ENCODE measurements at regions not wholly inside any gene's neighbourhood (a gene's known extent, or its start where the extent isn't known, plus 50 kb on each side); places are given as distances from the start of the nearest gene placed in this dataset.
"Not testable (repeated sequence)": the region's sequence is repeated elsewhere in the genome, so short reads cannot be mapped to it uniquely, and the experiment has no call there.

GRCh38 chr21:14013056-14013603 is 197.6 kb downstream of the LIPI start:
- Histone ChIP-seq H3K9me3 (ENCODE audit: insufficient read depth, low read depth, low read length) (no peaks in the 10 kb centered on the region), H3K4me1 (ENCODE audit: insufficient read depth, low read length, poor library complexity, severe bottlenecking) (no peaks in the 10 kb centered on the region), H3K36me3 (ENCODE audit: insufficient read depth, low read length) (no peaks in the 10 kb centered on the region)

GRCh38 chr21:14012409-14012808 is 198.3 kb downstream of the LIPI start:
- H3F3A ChIP-seq (ENCODE audit: low read depth): no peaks in the 10 kb centered on the region
- H3K4me3 ChIP-seq (ENCODE audit: low read length, poor library complexity, severe bottlenecking): no peak overlapping the region
- H3K9me2 ChIP-seq (replicated peaks; ENCODE audit: low read depth, low read length): no peaks in the 10 kb centered on the region
- H3K4me1 ChIP-seq (ENCODE audit: insufficient read depth, low read length, poor library complexity, severe bottlenecking): no peaks in the 10 kb centered on the region
- H3K79me2 ChIP-seq (ENCODE audit: insufficient read depth, low read length): no peaks in the 10 kb centered on the region
- no peaks in the 10 kb centered on the region for H3K36me3 ChIP-seq (ENCODE audit: insufficient read depth, low read length)
- no peaks in the 10 kb centered on the region for H3K27me3 ChIP-seq (ENCODE audit: insufficient read depth, low read length, poor library complexity, severe bottlenecking)
- TF ChIP-seq CTCF (conservative IDR thresholded peaks at IDR 0.05; ENCODE audit: low read length) (no peak), EZH2phosphoT487 (IDR thresholded peaks at IDR 0.05; ENCODE audit: borderline replicate concordance) (no peak)
- H4K20me1 ChIP-seq (ENCODE audit: insufficient read depth, low read length, poor library complexity, severe bottlenecking): no peaks in the 10 kb centered on the region
- H3K4me2 ChIP-seq (ENCODE audit: low read depth, low read length, poor library complexity, severe bottlenecking): no peak overlapping the region
- no peak overlapping the region for H2AFZ ChIP-seq (ENCODE audit: low read length)
- no peaks in the 10 kb centered on the region for H3K9me3 ChIP-seq (ENCODE audit: insufficient read depth, low read depth, low read length)
- no peak overlapping the region for H3K9ac ChIP-seq (ENCODE audit: low read depth, low read length, poor library complexity, severe bottlenecking)

More at GRCh38 chr21:14013056-14013603, 197.6 kb downstream of the LIPI start:
- no peak overlapping the region for H3K9ac ChIP-seq (ENCODE audit: low read depth, low read length, poor library complexity, severe bottlenecking)
- H2AFZ ChIP-seq (ENCODE audit: low read length): no peak overlapping the region
- no peak overlapping the region for H3K4me2 ChIP-seq (ENCODE audit: low read depth, low read length, poor library complexity, severe bottlenecking)
- TF ChIP-seq CTCF (conservative IDR thresholded peaks at IDR 0.05; ENCODE audit: low read length) (no peak), EZH2phosphoT487 (IDR thresholded peaks at IDR 0.05; ENCODE audit: borderline replicate concordance) (no peak)
- no peaks in the 10 kb centered on the region for H3F3A ChIP-seq (ENCODE audit: low read depth)
- no peaks in the 10 kb centered on the region for H3K79me2 ChIP-seq (ENCODE audit: insufficient read depth, low read length)
- no peaks in the 10 kb centered on the region for H4K20me1 ChIP-seq (ENCODE audit: insufficient read depth, low read length, poor library complexity, severe bottlenecking)
- no peak overlapping the region for H3K4me3 ChIP-seq (ENCODE audit: low read length, poor library complexity, severe bottlenecking)
- H3K27me3 ChIP-seq (ENCODE audit: insufficient read depth, low read length, poor library complexity, severe bottlenecking): no peaks in the 10 kb centered on the region
- no peaks in the 10 kb centered on the region for H3K9me2 ChIP-seq (replicated peaks; ENCODE audit: low read depth, low read length)

GRCh38 chr21:14011751-14012150 is 199.0 kb downstream of the LIPI start:
- not testable (repeated sequence) for H3K4me1 ChIP-seq (ENCODE audit: insufficient read depth, low read length, poor library complexity, severe bottlenecking); H4K20me1 ChIP-seq (ENCODE audit: insufficient read depth, low read length, poor library complexity, severe bottlenecking); H3K9me2 ChIP-seq (replicated peaks; ENCODE audit: low read depth, low read length); H3K36me3 ChIP-seq (ENCODE audit: insufficient read depth, low read length); H3K9ac ChIP-seq (ENCODE audit: low read depth, low read length, poor library complexity, severe bottlenecking); H3F3A ChIP-seq (ENCODE audit: low read depth); H3K79me2 ChIP-seq (ENCODE audit: insufficient read depth, low read length); H3K4me2 ChIP-seq (ENCODE audit: low read depth, low read length, poor library complexity, severe bottlenecking); H3K9me3 ChIP-seq (ENCODE audit: insufficient read depth, low read depth, low read length); H2AFZ ChIP-seq (ENCODE audit: low read length); H3K4me3 ChIP-seq (ENCODE audit: low read length, poor library complexity, severe bottlenecking); H3K27me3 ChIP-seq (ENCODE audit: insufficient read depth, low read length, poor library complexity, severe bottlenecking)

- not testable (repeated sequence) for H3K9me2 ChIP-seq (replicated peaks; ENCODE audit: low read depth, low read length); H2AFZ ChIP-seq (ENCODE audit: low read length); H3K4me1 ChIP-seq (ENCODE audit: insufficient read depth, low read length, poor library complexity, severe bottlenecking); H3K79me2 ChIP-seq (ENCODE audit: insufficient read depth, low read length); H3F3A ChIP-seq (ENCODE audit: low read depth); H3K27me3 ChIP-seq (ENCODE audit: insufficient read depth, low read length, poor library complexity, severe bottlenecking); H3K4me2 ChIP-seq (ENCODE audit: low read depth, low read length, poor library complexity, severe bottlenecking); H3K36me3 ChIP-seq (ENCODE audit: insufficient read depth, low read length); H3K9me3 ChIP-seq (ENCODE audit: insufficient read depth, low read depth, low read length); H4K20me1 ChIP-seq (ENCODE audit: insufficient read depth, low read length, poor library complexity, severe bottlenecking); H3K9ac ChIP-seq (ENCODE audit: low read depth, low read length, poor library complexity, severe bottlenecking); H3K4me3 ChIP-seq (ENCODE audit: low read length, poor library complexity, severe bottlenecking)
Observed at GRCh38 chr21:14011149-14011548, 199.6 kb downstream of the LIPI start.

All from Loucy (cell line).